Colonic mucosa (tissue), 4 donors: ENCODE measurements at regions not wholly inside any gene's neighbourhood (a gene's known extent, or its start where the extent isn't known, plus 50 kb on each side); places are given as distances from the start of the nearest gene placed in this dataset.

Experiments
- DNase-seq: peaks from one replicate; pipeline ENCODE4 v3.0.0-alpha.2; 2020
- H3K27ac ChIP-seq: fragments of 200-600 bp; one replicate; pipeline ENCODE4 v1.8.0; 2021
- H3K27me3 ChIP-seq: fragments of 200-600 bp; one replicate; pipeline ENCODE4 v1.8.0; 2021
- H3K36me3 ChIP-seq: fragments of 200-600 bp; one replicate; pipeline ENCODE4 v1.8.0; 2021
- H3K4me1 ChIP-seq: fragments of 200-600 bp; one replicate; pipeline ENCODE4 v1.8.0; 2021; ENCODE audit warnings: mild to moderate bottlenecking
- H3K4me3 ChIP-seq: fragments of 200-600 bp; one replicate; pipeline ENCODE4 v1.8.0; 2021
- H3K9ac ChIP-seq, 2 donors: one replicate each; pipeline ENCODE4 v1.7.0; 2013; ENCODE audit warnings: control low read depth in 2 of 2, low read depth in 2 of 2, low read length in 2 of 2
- H3K9me3 ChIP-seq: fragments of 200-600 bp; one replicate; pipeline ENCODE4 v1.8.0; 2021
- CTCF ChIP-seq: fragments of 200-600 bp; IDR thresholded peaks from one replicate; pipeline ENCODE4 v1.8.0; 2022; ENCODE audit warnings: antibody characterized with exemption, mild to moderate bottlenecking
- intact Hi-C: fragments of 100-400 bp; cut with DNase I; formaldehyde crosslinking; loops from one replicate; pipeline ENCODE4 v1.14.1; 2022
- donor health status: healthy.
- donor health status: DM: no; HTN: no; CAD: no.
- donor health status: DM: no; HTN: no; CAD: no.

- Histone ChIP-seq H3K9ac (no peak overlapping the region), H3K27ac (no peak overlapping the region), H3K4me3 (no peak overlapping the region), H3K9me3 (no peaks in the 10 kb centered on the region), H3K4me1 (no peaks in the 10 kb centered on the region), H3K27me3 (no peaks in the 10 kb centered on the region), H3K36me3 (no peaks in the 10 kb centered on the region)
- no peak for DNase-seq
- no peak for TF ChIP-seq CTCF
- intact Hi-C loops = no loop called here
Measured at GRCh38 chr17:55645361-55645760, 77.3 kb downstream of the TMEM100 start.

- H3K9ac ChIP-seq = no peak overlapping the region
- H3K27me3 ChIP-seq = no peaks in the 10 kb centered on the region
- intact Hi-C loops = no loop called here
Measured at GRCh38 chr17:55644346-55644745, 78.3 kb downstream of the TMEM100 start.

GRCh38 chr17:55642741-55643140 is 79.9 kb downstream of the TMEM100 start:
- H3K9me3 ChIP-seq = no peaks in the 10 kb centered on the region
- DNase-seq = no peak
- no peak overlapping the region for H3K4me3 ChIP-seq
- intact Hi-C loops = no loop called here
- H3K27me3 ChIP-seq = no peaks in the 10 kb centered on the region
- TF ChIP-seq CTCF = no peak
- no peaks in the 10 kb centered on the region for H3K4me1 ChIP-seq
- no peak overlapping the region for H3K9ac ChIP-seq
- no peak overlapping the region for H3K27ac ChIP-seq
- H3K36me3 ChIP-seq = no peaks in the 10 kb centered on the region

More at GRCh38 chr17:55644346-55644745, 78.3 kb downstream of the TMEM100 start:
- no peak for TF ChIP-seq CTCF
- Histone ChIP-seq H3K9me3 (no peaks in the 10 kb centered on the region), H3K4me3 (no peak overlapping the region), H3K4me1 (no peaks in the 10 kb centered on the region), H3K36me3 (no peaks in the 10 kb centered on the region), H3K27ac (no peak overlapping the region)
- DNase-seq = no peak

- intact Hi-C loops = no loop called here
- H3K27me3 ChIP-seq = no peaks in the 10 kb centered on the region
- H3K36me3 ChIP-seq = no peaks in the 10 kb centered on the region
- H3K4me1 ChIP-seq = no peaks in the 10 kb centered on the region
- no peaks in the 10 kb centered on the region for H3K9me3 ChIP-seq
- DNase-seq = peak; percentile 61
- no peak overlapping the region for H3K4me3 ChIP-seq
- H3K27ac ChIP-seq = no peak overlapping the region
- H3K9ac ChIP-seq = no peak overlapping the region
- TF ChIP-seq CTCF = peak; percentile 48
Measured at GRCh38 chr17:55641676-55642081, 81.0 kb downstream of the TMEM100 start.

GRCh38 chr17:55639096-55639495 is 83.6 kb downstream of the TMEM100 start:
- Histone ChIP-seq H3K27me3 (no peaks in the 10 kb centered on the region), H3K36me3 (no peaks in the 10 kb centered on the region), H3K27ac (no peak overlapping the region), H3K4me1 (no peaks in the 10 kb centered on the region), H3K4me3 (no peak overlapping the region), H3K9ac (no peak overlapping the region), H3K9me3 (no peaks in the 10 kb centered on the region)
- TF ChIP-seq CTCF = no peak
- intact Hi-C loops = no loop called here
- DNase-seq = no peak
